Fibroblast of pulmonary artery (primary cell): ENCODE measurements at regions not wholly inside any gene's neighbourhood (a gene's known extent, or its start where the extent isn't known, plus 50 kb on each side); places are given as distances from the start of the nearest gene placed in this dataset.

ENCODE experiments used
- DNase-seq: peaks from one replicate; pipeline ENCODE4 v3.0.0-alpha.2; 2010; ENCODE audit warnings: low read depth
- H3K4me3 ChIP-seq: replicated peaks from 2 replicates; pipeline ENCODE4 v1.5.1; 2011; ENCODE audit warnings: low read depth, mild to moderate bottlenecking, control low read depth, low read length, moderate library complexity
- TF ChIP-seq, protein P1 (sequence below): IDR thresholded peaks from 2 replicates; pipeline ENCODE4 v1.5.1; 2011; ENCODE audit warnings: mild to moderate bottlenecking, control low read depth, low read length, inconsistent platforms; ENCODE audit errors: missing control alignments

DNA sequence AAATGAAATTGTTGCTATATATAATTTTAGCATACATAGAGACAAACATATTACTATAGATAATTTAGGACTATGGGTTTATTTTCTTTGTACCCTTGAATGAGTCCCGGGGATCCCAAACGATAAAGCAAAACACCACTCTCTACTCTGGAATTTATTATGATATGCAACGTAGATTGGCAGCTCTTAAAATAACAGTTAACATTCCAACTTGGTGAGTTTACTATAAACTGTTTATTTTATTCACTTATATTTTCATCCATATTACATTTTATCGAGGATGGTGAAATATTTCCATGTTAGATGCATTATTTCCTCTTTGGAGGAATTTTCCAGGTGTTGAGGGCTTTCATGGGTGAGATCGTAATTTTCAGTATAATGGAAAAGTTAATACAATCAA, 138.7 kb upstream of the DGKB start:
- TF ChIP-seq, protein P1, sequence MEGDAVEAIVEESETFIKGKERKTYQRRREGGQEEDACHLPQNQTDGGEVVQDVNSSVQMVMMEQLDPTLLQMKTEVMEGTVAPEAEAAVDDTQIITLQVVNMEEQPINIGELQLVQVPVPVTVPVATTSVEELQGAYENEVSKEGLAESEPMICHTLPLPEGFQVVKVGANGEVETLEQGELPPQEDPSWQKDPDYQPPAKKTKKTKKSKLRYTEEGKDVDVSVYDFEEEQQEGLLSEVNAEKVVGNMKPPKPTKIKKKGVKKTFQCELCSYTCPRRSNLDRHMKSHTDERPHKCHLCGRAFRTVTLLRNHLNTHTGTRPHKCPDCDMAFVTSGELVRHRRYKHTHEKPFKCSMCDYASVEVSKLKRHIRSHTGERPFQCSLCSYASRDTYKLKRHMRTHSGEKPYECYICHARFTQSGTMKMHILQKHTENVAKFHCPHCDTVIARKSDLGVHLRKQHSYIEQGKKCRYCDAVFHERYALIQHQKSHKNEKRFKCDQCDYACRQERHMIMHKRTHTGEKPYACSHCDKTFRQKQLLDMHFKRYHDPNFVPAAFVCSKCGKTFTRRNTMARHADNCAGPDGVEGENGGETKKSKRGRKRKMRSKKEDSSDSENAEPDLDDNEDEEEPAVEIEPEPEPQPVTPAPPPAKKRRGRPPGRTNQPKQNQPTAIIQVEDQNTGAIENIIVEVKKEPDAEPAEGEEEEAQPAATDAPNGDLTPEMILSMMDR, result no peak
- DNase-seq, result peak; percentile 6
- H3K4me3 ChIP-seq, result no peak overlapping the region

DNA sequence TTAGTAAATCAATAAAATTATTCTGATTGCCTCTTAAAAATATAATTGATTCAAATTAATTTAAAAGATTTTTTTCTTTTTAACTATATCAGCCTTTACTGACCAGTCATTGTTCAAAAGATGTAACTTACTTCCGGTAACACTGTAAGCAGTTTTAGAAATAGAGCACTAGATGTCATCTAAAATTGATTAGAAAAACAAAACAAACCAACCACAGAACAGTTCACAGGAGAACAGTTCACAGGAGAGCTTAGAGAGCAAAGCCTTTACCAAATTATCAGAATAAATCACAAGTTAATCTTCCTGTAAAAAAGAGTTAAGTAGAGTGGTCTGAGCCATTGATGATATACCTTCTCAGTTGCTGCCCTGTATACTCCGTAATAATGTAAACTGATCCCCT, 133.3 kb upstream of the DGKB start:
- TF ChIP-seq, protein P1, result no peak
- DNase-seq, result no peak
- H3K4me3 ChIP-seq, result no peak overlapping the region

DNA sequence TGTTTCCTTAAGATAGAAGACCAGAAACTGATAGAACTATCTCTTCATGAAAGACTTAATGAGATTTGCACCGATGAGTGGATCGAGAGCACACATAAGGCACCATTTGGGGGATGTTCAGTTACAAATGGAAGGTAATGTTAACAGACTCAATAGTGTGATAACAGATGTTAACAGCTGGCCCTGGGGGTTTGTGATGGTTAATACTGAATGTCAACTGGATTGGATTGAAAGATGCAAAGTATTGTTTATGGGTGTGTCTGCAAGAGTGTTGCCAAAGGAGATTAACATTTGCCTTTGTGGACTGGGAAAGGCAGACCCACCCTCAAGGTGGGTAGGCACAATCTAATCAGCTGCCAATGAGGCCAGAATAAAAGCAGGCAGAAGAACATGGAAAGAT, 130.5 kb upstream of the DGKB start:
- TF ChIP-seq, protein P1, result no peak
- no peak for DNase-seq
- H3K4me3 ChIP-seq, result no peak overlapping the region

- no peak overlapping the region for H3K4me3 ChIP-seq
- TF ChIP-seq, protein P1, result no peak
- no peak for DNase-seq
Observed at GRCh38 chr7:15018981-15019380, 116.4 kb upstream of the DGKB start.

GRCh38 chr7:15016766-15017165, 114.2 kb upstream of the DGKB start:
- H3K4me3 ChIP-seq, result no peak overlapping the region
- TF ChIP-seq, protein P1, result no peak
- DNase-seq, result no peak

- no peak for DNase-seq
- no peak overlapping the region for H3K4me3 ChIP-seq
Observed at GRCh38 chr7:15016315-15016667, 113.7 kb upstream of the DGKB start.

More at GRCh38 chr7:15016315-15016667, 113.7 kb upstream of the DGKB start:
- TF ChIP-seq, protein P1, result no peak
